ENCODE measurements at regions not wholly inside any gene's neighbourhood (a gene's known extent, or its start where the extent isn't known, plus 50 kb on each side); places are given as distances from the start of the nearest gene placed in this dataset.

GRCh38 chr12:91920741-91921140 lies 224.9 kb downstream of the BTG1 start:
- H3K27ac ChIP-seq (ENCODE audit: low read depth, low read length) = no peak overlapping the region
- H3K9me3 ChIP-seq (ENCODE audit: insufficient read depth, low read length) = no peaks in the 10 kb centered on the region
- H3K9me2 ChIP-seq (replicated peaks; ENCODE audit: insufficient read depth, low read length) = no peaks in the 10 kb centered on the region
- H3K36me3 ChIP-seq (ENCODE audit: low read length) = no peaks in the 10 kb centered on the region
- no peak overlapping the region for H3K9ac ChIP-seq (ENCODE audit: low read length)
- no peaks in the 10 kb centered on the region for H3K27me3 ChIP-seq (ENCODE audit: low read length)
- H4K20me1 ChIP-seq (ENCODE audit: low read depth, low read length) = no peaks in the 10 kb centered on the region
- no peak overlapping the region for H3K4me2 ChIP-seq (ENCODE audit: low read depth, low read length, poor library complexity, severe bottlenecking)
- H3K4me3 ChIP-seq (ENCODE audit: insufficient read depth, low read length, poor library complexity, severe bottlenecking) = no peak overlapping the region
- H2AFZ ChIP-seq (ENCODE audit: low read depth, low read length, severe bottlenecking) = no peak overlapping the region
- no peak for TF ChIP-seq EZH2phosphoT487 (conservative IDR thresholded peaks at IDR 0.05; ENCODE audit: low read length)
- no peak for TF ChIP-seq CTCF (IDR thresholded peaks at IDR 0.05; ENCODE audit: insufficient read depth, low read length, poor library complexity, severe bottlenecking)
- H3F3A ChIP-seq (ENCODE audit: insufficient read depth) = no peaks in the 10 kb centered on the region
- no peaks in the 10 kb centered on the region for H3K79me2 ChIP-seq (ENCODE audit: insufficient read depth, low read length)

GRCh38 chr12:91920276-91920675 lies 225.4 kb downstream of the BTG1 start:
- Histone ChIP-seq H3K36me3 (ENCODE audit: low read length) (no peaks in the 10 kb centered on the region), H3K9me2 (replicated peaks; ENCODE audit: insufficient read depth, low read length) (no peaks in the 10 kb centered on the region), H3K27me3 (ENCODE audit: low read length) (no peaks in the 10 kb centered on the region), H3F3A (ENCODE audit: insufficient read depth) (no peaks in the 10 kb centered on the region), H3K27ac (ENCODE audit: low read depth, low read length) (no peak overlapping the region), H3K4me3 (ENCODE audit: insufficient read depth, low read length, poor library complexity, severe bottlenecking) (no peak overlapping the region), H3K9ac (ENCODE audit: low read length) (no peak overlapping the region), H4K20me1 (ENCODE audit: low read depth, low read length) (no peaks in the 10 kb centered on the region), H3K9me3 (ENCODE audit: insufficient read depth, low read length) (no peaks in the 10 kb centered on the region), H2AFZ (ENCODE audit: low read depth, low read length, severe bottlenecking) (no peak overlapping the region), H3K79me2 (ENCODE audit: insufficient read depth, low read length) (no peaks in the 10 kb centered on the region), H3K4me2 (ENCODE audit: low read depth, low read length, poor library complexity, severe bottlenecking) (no peak overlapping the region)
- TF ChIP-seq EZH2phosphoT487 (conservative IDR thresholded peaks at IDR 0.05; ENCODE audit: low read length) = no peak
- TF ChIP-seq CTCF (IDR thresholded peaks at IDR 0.05; ENCODE audit: insufficient read depth, low read length, poor library complexity, severe bottlenecking) = no peak

- Histone ChIP-seq H3K9me2 (replicated peaks; ENCODE audit: insufficient read depth, low read length) (no peaks in the 10 kb centered on the region), H3K27me3 (ENCODE audit: low read length) (no peaks in the 10 kb centered on the region), H3K4me2 (ENCODE audit: low read depth, low read length, poor library complexity, severe bottlenecking) (no peak overlapping the region), H3K36me3 (ENCODE audit: low read length) (no peaks in the 10 kb centered on the region), H4K20me1 (ENCODE audit: low read depth, low read length) (no peaks in the 10 kb centered on the region), H3K9ac (ENCODE audit: low read length) (no peak overlapping the region), H3K27ac (ENCODE audit: low read depth, low read length) (no peak overlapping the region), H3K79me2 (ENCODE audit: insufficient read depth, low read length) (no peaks in the 10 kb centered on the region), H3K4me3 (ENCODE audit: insufficient read depth, low read length, poor library complexity, severe bottlenecking) (no peak overlapping the region), H3F3A (ENCODE audit: insufficient read depth) (no peaks in the 10 kb centered on the region), H3K9me3 (ENCODE audit: insufficient read depth, low read length) (no peaks in the 10 kb centered on the region), H2AFZ (ENCODE audit: low read depth, low read length, severe bottlenecking) (no peak overlapping the region)
- TF ChIP-seq CTCF (IDR thresholded peaks at IDR 0.05; ENCODE audit: insufficient read depth, low read length, poor library complexity, severe bottlenecking) = no peak
- TF ChIP-seq EZH2phosphoT487 (conservative IDR thresholded peaks at IDR 0.05; ENCODE audit: low read length) = no peak
Measured at GRCh38 chr12:91918431-91918830, 227.2 kb downstream of the BTG1 start.

Data from SU-DHL-6 (cell line).